PC-3 (cell line): ENCODE measurements at regions not wholly inside any gene's neighbourhood (a gene's known extent, or its start where the extent isn't known, plus 50 kb on each side); places are given as distances from the start of the nearest gene placed in this dataset.
"Not testable (repeated sequence)": the region's sequence is repeated elsewhere in the genome, so short reads cannot be mapped to it uniquely, and the experiment has no call there.

ENCODE experiments used
- ATAC-seq: fragments of 200-7000 bp; cut with Tn5 transposase; 2 replicates; pipeline ENCODE4 v1.9.1; 2020; ENCODE audit warnings: mild to moderate bottlenecking, moderate library complexity
- BruUV-seq: library from RNA; stranded (reverse); fragments of 400-500 nt; replicated peaks from 2 replicates; lab custom pipeline; 2021; lab: Mats Ljungman, UMichigan
- CTCF ChIA-PET: fragments of 300-600 bp; sonication (Branson Sonifier 250); formaldehyde crosslinking; loops from one replicate; lab custom pipeline; 2022; ENCODE audit warnings: antibody characterized with exemption; lab: Charles Lee
- POLR2A ChIA-PET: fragments of 300-600 bp; sonication (Branson Sonifier 250); formaldehyde crosslinking; loops from one replicate; lab custom pipeline; 2022; ENCODE audit warnings: antibody characterized with exemption; ENCODE audit not compliant: unreplicated experiment; lab: Charles Lee
- DNase-seq: peaks from one replicate; pipeline ENCODE4 v3.0.0-alpha.2; 2015
- H2AFZ ChIP-seq: fragments of 300-600 bp; sonication (generic); 2 replicates; pipeline ENCODE4 v1.6.0; 2016; ENCODE audit warnings: antibody characterized with exemption, low read length
- H3F3A ChIP-seq: fragments of 300-600 bp; sonication (generic); one replicate; pipeline ENCODE4 v1.6.0; 2017; ENCODE audit warnings: antibody characterized with exemption, low read length, control low read depth, mild to moderate bottlenecking; ENCODE audit not compliant: unreplicated experiment
- H3K27ac ChIP-seq: fragments of 300-600 bp; sonication (generic); 2 replicates; pipeline ENCODE4 v1.5.1; 2016; ENCODE audit warnings: mild to moderate bottlenecking, low read length
- H3K27me3 ChIP-seq: fragments of 300-600 bp; sonication (generic); 2 replicates; pipeline ENCODE4 v1.6.1; 2016; ENCODE audit warnings: low read length, mixed read lengths
- H3K36me3 ChIP-seq: fragments of 300-600 bp; sonication (generic); 2 replicates; pipeline ENCODE4 v1.6.1; 2016; ENCODE audit warnings: low read depth, mixed run types, low read length, mixed read lengths
- H3K4me1 ChIP-seq: fragments of 300-600 bp; sonication (generic); 2 replicates; pipeline ENCODE4 v1.5.1; 2016; ENCODE audit warnings: low read length; ENCODE audit not compliant: insufficient read depth
- H3K4me2 ChIP-seq: fragments of 300-600 bp; sonication (generic); 2 replicates; pipeline ENCODE4 v1.6.0; 2016; ENCODE audit warnings: low read length
- H3K4me3 ChIP-seq: fragments of 300-600 bp; sonication (generic); 2 replicates; pipeline ENCODE4 v1.5.1; 2016; ENCODE audit warnings: mild to moderate bottlenecking, low read length, mixed read lengths
- H3K79me2 ChIP-seq: fragments of 300-600 bp; sonication (generic); 2 replicates; pipeline ENCODE4 v1.6.1; 2017; ENCODE audit warnings: low read length, mixed read lengths
- H3K9ac ChIP-seq: fragments of 300-600 bp; sonication (generic); 2 replicates; pipeline ENCODE4 v1.6.0; 2016; ENCODE audit warnings: mild to moderate bottlenecking, low read length
- H3K9me2 ChIP-seq: fragments of 300-600 bp; sonication (generic); replicated peaks from 2 replicates; pipeline ENCODE4 v1.6.1; 2016; ENCODE audit warnings: mixed run types, low read length, mixed read lengths
- H3K9me3 ChIP-seq: fragments of 300-600 bp; sonication (generic); 2 replicates; pipeline ENCODE4 v1.6.1; 2016; ENCODE audit warnings: low read length, mixed read lengths
- H4K20me1 ChIP-seq: fragments of 300-600 bp; sonication (generic); 2 replicates; pipeline ENCODE4 v1.6.1; 2016; ENCODE audit warnings: low read length, mixed read lengths
- CTCF ChIP-seq: fragments of 300-600 bp; sonication (generic); conservative IDR thresholded peaks from 2 replicates; pipeline ENCODE4 v1.5.1; 2017; ENCODE audit warnings: antibody characterized with exemption, low read depth, mild to moderate bottlenecking, low read length
- EZH2 ChIP-seq: fragments of 300-600 bp; sonication (generic); IDR thresholded peaks from one replicate; pipeline ENCODE4 v1.6.1; 2017; ENCODE audit warnings: antibody characterized with exemption, mild to moderate bottlenecking, low read length; ENCODE audit not compliant: unreplicated experiment
- EZH2phosphoT487 ChIP-seq: fragments of 300-600 bp; sonication (generic); IDR thresholded peaks from 2 replicates; pipeline ENCODE4 v1.6.1; 2018; ENCODE audit warnings: mild to moderate bottlenecking, antibody characterized with exemption, low read length, borderline replicate concordance
- intact Hi-C: fragments of 100-400 bp; cut with micrococcal nuclease; formaldehyde crosslinking; loops from 2 replicates; pipeline ENCODE4 v1.9.0; 2023

- Histone ChIP-seq H3K36me3 (no peaks in the 10 kb centered on the region), H3K9me2 (no peaks in the 10 kb centered on the region), H3K4me3 (no peak overlapping the region), H2AFZ (no peak overlapping the region), H3K9ac (no peak overlapping the region), H3K4me1 (peaks cover 3% of the 10 kb centered on the region; the same call in 1 of the 2 replicates), H3K27ac (no peak overlapping the region), H3K9me3 (no peaks in the 10 kb centered on the region), H3K79me2 (0 out of 2 replicates have a peak, but pooled peaks cover 5% of the 10 kb centered on the region), H3K4me2 (no peak overlapping the region), H3K27me3 (no peaks in the 10 kb centered on the region), H3F3A (no peaks in the 10 kb centered on the region), H4K20me1 (no peaks in the 10 kb centered on the region)
- intact Hi-C loops = no loop called here
- DNase-seq = no peak
- ATAC-seq = no peak
- no TSS peak for BruUV-seq
- TF ChIP-seq EZH2phosphoT487 = no peak
- TF ChIP-seq CTCF = no peak
- TF ChIP-seq EZH2 = no peak
- ChIA-PET POLR2A (no interaction called here), CTCF (no interaction called here)
Observed at GRCh38 chr11:38339835-38340440, 1741.9 kb upstream of the RAG2 start.

- H3F3A ChIP-seq, POLR2A ChIA-PET, H3K4me3 ChIP-seq, H3K9ac ChIP-seq, ATAC-seq, DNase-seq, intact Hi-C loops, H3K9me2 ChIP-seq, H3K27me3 ChIP-seq, H3K4me2 ChIP-seq, H3K79me2 ChIP-seq, H4K20me1 ChIP-seq, H2AFZ ChIP-seq, H3K27ac ChIP-seq, H3K4me1 ChIP-seq, H3K9me3 ChIP-seq, H3K36me3 ChIP-seq, CTCF ChIA-PET, BruUV-seq: not testable (repeated sequence)
Observed at GRCh38 chr11:38338022-38338421, 1740.0 kb upstream of the RAG2 start.

- no peak overlapping the region for H2AFZ ChIP-seq
- no peak overlapping the region for H3K9ac ChIP-seq
- H3K36me3 ChIP-seq = no peaks in the 10 kb centered on the region
- H3K9me3 ChIP-seq = no peaks in the 10 kb centered on the region
- CTCF ChIA-PET = no interaction called here
- POLR2A ChIA-PET = no interaction called here
- no peaks in the 10 kb centered on the region for H3K27me3 ChIP-seq
- no peaks in the 10 kb centered on the region for H4K20me1 ChIP-seq
- H3K9me2 ChIP-seq = no peaks in the 10 kb centered on the region
- no peaks in the 10 kb centered on the region for H3K4me1 ChIP-seq
- H3K4me2 ChIP-seq = no peak overlapping the region
- intact Hi-C loops = no loop called here
- no peak overlapping the region for H3K27ac ChIP-seq
- TF ChIP-seq EZH2phosphoT487 (no peak), EZH2 (no peak), CTCF (no peak)
- no peak overlapping the region for H3K4me3 ChIP-seq
- ATAC-seq (no peak), DNase-seq (no peak)
- H3F3A ChIP-seq = no peaks in the 10 kb centered on the region
- no TSS peak for BruUV-seq
- H3K79me2 ChIP-seq = 0 out of 2 replicates have a peak, but pooled peaks cover 5% of the 10 kb centered on the region
Observed at GRCh38 chr11:38332046-38332445, 1734.0 kb upstream of the RAG2 start.
